ENCODE measurements at regions not wholly inside any gene's neighbourhood (a gene's known extent, or its start where the extent isn't known, plus 50 kb on each side); places are given as distances from the start of the nearest gene placed in this dataset.

DNA sequence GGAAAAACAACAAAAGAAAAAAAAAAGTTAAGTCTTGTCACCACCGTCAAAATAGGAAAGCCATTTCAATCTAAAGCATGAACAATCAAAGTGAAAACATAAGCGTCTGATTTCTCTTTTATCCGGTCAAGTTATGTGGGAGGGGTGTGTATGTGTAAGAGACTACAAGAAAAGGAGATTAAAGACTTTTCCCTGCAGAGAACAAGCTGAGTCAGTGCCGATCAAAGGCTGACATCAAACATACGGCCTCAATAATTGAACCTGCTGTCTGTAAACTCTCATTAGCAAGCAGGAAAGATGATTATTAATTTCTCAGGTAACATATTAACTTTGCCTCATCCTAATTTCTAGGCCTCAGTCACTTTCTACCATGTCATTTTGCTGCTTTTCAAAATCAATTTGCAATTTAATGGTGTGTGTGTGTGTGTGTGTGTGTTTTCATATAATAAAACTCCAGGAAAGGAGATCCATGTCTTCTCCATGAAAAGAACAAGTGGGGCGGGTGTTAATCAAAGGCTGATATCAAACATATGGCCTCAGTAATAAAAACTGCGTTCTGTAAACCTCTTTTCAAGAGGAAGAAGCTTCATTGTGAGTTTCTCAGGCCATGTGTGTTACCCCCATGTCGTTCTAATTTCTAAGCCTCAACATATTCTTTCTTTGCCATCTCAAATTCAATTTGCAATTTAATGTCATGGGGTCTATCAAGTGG is 649.1 kb upstream of the SORCS1 start (continued):
- no peak for TF ChIP-seq ZNF302 (tag by site-specific recombination; IDR thresholded peaks at IDR 0.05; ENCODE audit: low read depth)
- no peak for TF ChIP-seq WT1 (tag by site-specific recombination; IDR thresholded peaks at IDR 0.05)
- TF ChIP-seq, protein P1, sequence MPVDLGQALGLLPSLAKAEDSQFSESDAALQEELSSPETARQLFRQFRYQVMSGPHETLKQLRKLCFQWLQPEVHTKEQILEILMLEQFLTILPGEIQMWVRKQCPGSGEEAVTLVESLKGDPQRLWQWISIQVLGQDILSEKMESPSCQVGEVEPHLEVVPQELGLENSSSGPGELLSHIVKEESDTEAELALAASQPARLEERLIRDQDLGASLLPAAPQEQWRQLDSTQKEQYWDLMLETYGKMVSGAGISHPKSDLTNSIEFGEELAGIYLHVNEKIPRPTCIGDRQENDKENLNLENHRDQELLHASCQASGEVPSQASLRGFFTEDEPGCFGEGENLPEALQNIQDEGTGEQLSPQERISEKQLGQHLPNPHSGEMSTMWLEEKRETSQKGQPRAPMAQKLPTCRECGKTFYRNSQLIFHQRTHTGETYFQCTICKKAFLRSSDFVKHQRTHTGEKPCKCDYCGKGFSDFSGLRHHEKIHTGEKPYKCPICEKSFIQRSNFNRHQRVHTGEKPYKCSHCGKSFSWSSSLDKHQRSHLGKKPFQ (tag by site-specific recombination; IDR thresholded peaks at IDR 0.05): no peak
- no peak for TF ChIP-seq ZBTB1 (tag by site-specific recombination; IDR thresholded peaks at IDR 0.05)
- no peak for TF ChIP-seq ZNF221 (tag by site-specific recombination; IDR thresholded peaks at IDR 0.05; ENCODE audit: borderline replicate concordance)
- no peak for TF ChIP-seq ZEB2 (tag by site-specific recombination; IDR thresholded peaks at IDR 0.05)
- no peak for TF ChIP-seq SP2 (tag by site-specific recombination; IDR thresholded peaks at IDR 0.05)
- TF ChIP-seq ZNF121 (tag by site-specific recombination; IDR thresholded peaks at IDR 0.05): no peak
- TF ChIP-seq, protein P2, sequence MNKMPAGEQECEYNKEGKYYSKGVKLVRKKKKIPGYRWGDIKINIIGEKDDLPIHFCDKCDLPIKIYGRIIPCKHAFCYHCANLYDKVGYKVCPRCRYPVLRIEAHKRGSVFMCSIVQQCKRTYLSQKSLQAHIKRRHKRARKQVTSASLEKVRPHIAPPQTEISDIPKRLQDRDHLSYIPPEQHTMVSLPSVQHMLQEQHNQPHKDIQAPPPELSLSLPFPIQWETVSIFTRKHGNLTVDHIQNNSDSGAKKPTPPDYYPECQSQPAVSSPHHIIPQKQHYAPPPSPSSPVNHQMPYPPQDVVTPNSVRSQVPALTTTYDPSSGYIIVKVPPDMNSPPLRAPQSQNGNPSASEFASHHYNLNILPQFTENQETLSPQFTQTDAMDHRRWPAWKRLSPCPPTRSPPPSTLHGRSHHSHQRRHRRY (tag by site-specific recombination; IDR thresholded peaks at IDR 0.05): no peak
- no peak for TF ChIP-seq GFI1B (tag by site-specific recombination; IDR thresholded peaks at IDR 0.05)
- no peak for TF ChIP-seq ZNF138 (tag by site-specific recombination; IDR thresholded peaks at IDR 0.05; ENCODE audit: borderline replicate concordance)
- no peak for TF ChIP-seq ZIC2 (tag by site-specific recombination; IDR thresholded peaks at IDR 0.05)

DNA sequence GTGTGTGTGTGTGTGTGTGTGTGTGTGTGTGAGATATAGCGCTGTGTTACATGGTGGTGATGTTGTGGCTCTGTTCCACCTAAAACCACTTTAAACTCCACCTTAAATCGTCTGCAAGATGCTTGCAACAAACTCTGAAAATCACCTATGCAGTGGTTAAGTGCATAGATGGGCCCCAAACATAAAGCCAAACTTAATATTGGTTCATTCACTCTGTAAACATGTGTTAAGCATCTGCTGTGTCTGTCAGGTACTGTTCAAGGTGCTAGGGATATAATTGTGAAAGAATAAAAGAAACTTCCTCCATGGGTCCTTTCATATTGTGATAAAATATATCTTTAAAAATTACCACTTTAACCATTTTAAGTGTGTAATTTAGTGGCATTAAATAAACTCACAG is 645.4 kb upstream of the SORCS1 start:
- H3K36me3 ChIP-seq (ENCODE audit: control insufficient read depth in 2 of 2, insufficient read depth in 1 of 2, low read length in 2 of 2): no peaks in the 10 kb centered on the region
- ChIA-PET POLR2A (no interaction called here), CTCF (no interaction called here)
- no peak overlapping the region for H3K4me3 ChIP-seq (ENCODE audit: low read depth, low read length)
- no peak for TF ChIP-seq ZNF214 (tag by site-specific recombination; IDR thresholded peaks at IDR 0.05; ENCODE audit: borderline replicate concordance)
- no peak for TF ChIP-seq GLI4 (tag by site-specific recombination; IDR thresholded peaks at IDR 0.05)
- TF ChIP-seq ZNF514 (tag by site-specific recombination; IDR thresholded peaks at IDR 0.05): no peak
- TF ChIP-seq, protein P3, sequence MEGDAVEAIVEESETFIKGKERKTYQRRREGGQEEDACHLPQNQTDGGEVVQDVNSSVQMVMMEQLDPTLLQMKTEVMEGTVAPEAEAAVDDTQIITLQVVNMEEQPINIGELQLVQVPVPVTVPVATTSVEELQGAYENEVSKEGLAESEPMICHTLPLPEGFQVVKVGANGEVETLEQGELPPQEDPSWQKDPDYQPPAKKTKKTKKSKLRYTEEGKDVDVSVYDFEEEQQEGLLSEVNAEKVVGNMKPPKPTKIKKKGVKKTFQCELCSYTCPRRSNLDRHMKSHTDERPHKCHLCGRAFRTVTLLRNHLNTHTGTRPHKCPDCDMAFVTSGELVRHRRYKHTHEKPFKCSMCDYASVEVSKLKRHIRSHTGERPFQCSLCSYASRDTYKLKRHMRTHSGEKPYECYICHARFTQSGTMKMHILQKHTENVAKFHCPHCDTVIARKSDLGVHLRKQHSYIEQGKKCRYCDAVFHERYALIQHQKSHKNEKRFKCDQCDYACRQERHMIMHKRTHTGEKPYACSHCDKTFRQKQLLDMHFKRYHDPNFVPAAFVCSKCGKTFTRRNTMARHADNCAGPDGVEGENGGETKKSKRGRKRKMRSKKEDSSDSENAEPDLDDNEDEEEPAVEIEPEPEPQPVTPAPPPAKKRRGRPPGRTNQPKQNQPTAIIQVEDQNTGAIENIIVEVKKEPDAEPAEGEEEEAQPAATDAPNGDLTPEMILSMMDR (tag by site-specific recombination; IDR thresholded peaks at IDR 0.05): no peak
- TF ChIP-seq ZNF747 (tag by site-specific recombination; IDR thresholded peaks at IDR 0.05): no peak
- TF ChIP-seq ZNF776 (tag by site-specific recombination; IDR thresholded peaks at IDR 0.05; ENCODE audit: borderline replicate concordance): no peak
- TF ChIP-seq, protein P4, sequence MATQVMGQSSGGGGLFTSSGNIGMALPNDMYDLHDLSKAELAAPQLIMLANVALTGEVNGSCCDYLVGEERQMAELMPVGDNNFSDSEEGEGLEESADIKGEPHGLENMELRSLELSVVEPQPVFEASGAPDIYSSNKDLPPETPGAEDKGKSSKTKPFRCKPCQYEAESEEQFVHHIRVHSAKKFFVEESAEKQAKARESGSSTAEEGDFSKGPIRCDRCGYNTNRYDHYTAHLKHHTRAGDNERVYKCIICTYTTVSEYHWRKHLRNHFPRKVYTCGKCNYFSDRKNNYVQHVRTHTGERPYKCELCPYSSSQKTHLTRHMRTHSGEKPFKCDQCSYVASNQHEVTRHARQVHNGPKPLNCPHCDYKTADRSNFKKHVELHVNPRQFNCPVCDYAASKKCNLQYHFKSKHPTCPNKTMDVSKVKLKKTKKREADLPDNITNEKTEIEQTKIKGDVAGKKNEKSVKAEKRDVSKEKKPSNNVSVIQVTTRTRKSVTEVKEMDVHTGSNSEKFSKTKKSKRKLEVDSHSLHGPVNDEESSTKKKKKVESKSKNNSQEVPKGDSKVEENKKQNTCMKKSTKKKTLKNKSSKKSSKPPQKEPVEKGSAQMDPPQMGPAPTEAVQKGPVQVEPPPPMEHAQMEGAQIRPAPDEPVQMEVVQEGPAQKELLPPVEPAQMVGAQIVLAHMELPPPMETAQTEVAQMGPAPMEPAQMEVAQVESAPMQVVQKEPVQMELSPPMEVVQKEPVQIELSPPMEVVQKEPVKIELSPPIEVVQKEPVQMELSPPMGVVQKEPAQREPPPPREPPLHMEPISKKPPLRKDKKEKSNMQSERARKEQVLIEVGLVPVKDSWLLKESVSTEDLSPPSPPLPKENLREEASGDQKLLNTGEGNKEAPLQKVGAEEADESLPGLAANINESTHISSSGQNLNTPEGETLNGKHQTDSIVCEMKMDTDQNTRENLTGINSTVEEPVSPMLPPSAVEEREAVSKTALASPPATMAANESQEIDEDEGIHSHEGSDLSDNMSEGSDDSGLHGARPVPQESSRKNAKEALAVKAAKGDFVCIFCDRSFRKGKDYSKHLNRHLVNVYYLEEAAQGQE (tag by site-specific recombination; IDR thresholded peaks at IDR 0.05): no peak
- TF ChIP-seq ZNF221 (tag by site-specific recombination; IDR thresholded peaks at IDR 0.05; ENCODE audit: borderline replicate concordance): no peak
- TF ChIP-seq ZNF571 (tag by site-specific recombination; IDR thresholded peaks at IDR 0.05): no peak
- TF ChIP-seq ZNF146 (tag by site-specific recombination; IDR thresholded peaks at IDR 0.05): no peak
- no peaks in the 10 kb centered on the region for H3K4me1 ChIP-seq (ENCODE audit: control insufficient read depth, insufficient read depth, low read length)
- no peak overlapping the region for H3K27ac ChIP-seq (ENCODE audit: extremely low read depth, low read depth, low read length)
- H3K9me3 ChIP-seq (ENCODE audit: control insufficient read depth, insufficient read depth, low read depth, low read length): no peaks in the 10 kb centered on the region
